Upper lobe of left lung (tissue), 6 donors: ENCODE measurements at regions not wholly inside any gene's neighbourhood (a gene's known extent, or its start where the extent isn't known, plus 50 kb on each side); places are given as distances from the start of the nearest gene placed in this dataset.

ENCODE experiments used
- ATAC-seq, 2 donors: fragments of 200-7000 bp; cut with Tn5 transposase; one replicate each; pipeline ENCODE4 v1.9.1; 2022; ENCODE audit warnings: mild to moderate bottlenecking in 2 of 2, moderate library complexity in 2 of 2; ENCODE audit not compliant: low FRiP score in 2 of 2
- DNase-seq, 2 donors: peaks; one replicate each; pipeline ENCODE4 v3.0.0-alpha.2; 2019 to 2020
- H3K27ac ChIP-seq, 4 donors: fragments of 200-600 bp; sonication (generic); one replicate each; pipeline ENCODE4 v1.5.1; 2016 to 2019
- H3K27me3 ChIP-seq, 4 donors: fragments of 200-600 bp; sonication (generic); one replicate each; pipeline ENCODE4 v1.5.1; 2017 to 2019
- H3K36me3 ChIP-seq, 4 donors: fragments of 200-600 bp; sonication (generic); one replicate each; pipeline ENCODE4 v1.5.1; 2016 to 2019
- H3K4me1 ChIP-seq, 4 donors: fragments of 200-600 bp; sonication (generic); one replicate each; pipeline ENCODE4 v1.5.1; 2018 to 2019
- H3K4me3 ChIP-seq, 4 donors: fragments of 200-600 bp; sonication (generic); one replicate each; pipeline ENCODE4 v1.5.1; 2017 to 2019; ENCODE audit warnings: mild to moderate bottlenecking in 2 of 4, moderate library complexity in 1 of 4
- H3K9me3 ChIP-seq, 4 donors: fragments of 200-600 bp; sonication (generic); one replicate each; pipeline ENCODE4 v1.5.1; 2018 to 2019
- EP300 ChIP-seq, 4 donors: sonication (generic); formaldehyde crosslinking; IDR thresholded peaks; one replicate each; pipeline ENCODE4 v1.5.1; 2017; ENCODE audit warnings: antibody characterized with exemption in 4 of 4, control low read depth in 2 of 4
- POLR2A ChIP-seq, 4 donors: fragments of 450-650 bp; IDR thresholded peaks; one replicate each; pipeline ENCODE4 v1.5.1; 2016 to 2017; ENCODE audit warnings: antibody characterized with exemption in 4 of 4, mild to moderate bottlenecking in 2 of 4
- POLR2AphosphoS5 ChIP-seq, 2 donors: sonication (generic); formaldehyde crosslinking; IDR thresholded peaks; one replicate each; pipeline ENCODE4 v1.5.1; 2017; ENCODE audit warnings: antibody characterized with exemption in 2 of 2
- WGBS, 2 donors: methylation state at CpG; one replicate each; pipeline ENCODE4 v1.1.5; 2017 to 2018; 5-methylcytosine and 5-hydroxymethylcytosine counted together
- small RNA-seq, 4 donors: library from RNA; depleted of rRNA; stranded (forward); fragments of <200 nt; gene quantifications; one replicate each; pipeline ENCODE3, GENCODE V24; 2016
- TF ChIP-seq, protein P1 (sequence below), 6 experiments: fragments of 450-650 bp in 4 of 6; fragments of 200-600 bp in 2 of 6; sonication (generic) in 2 of 6; IDR thresholded peaks; one replicate each; pipeline ENCODE4 v1.5.1; 2016 to 2019; ENCODE audit warnings: antibody characterized with exemption in 6 of 6
- donor health status: DM: no; HTN: no; CAD: no; lungs with moderate emphysema.
- donor health status: DM: no; HTN: yes; CAD: no; lungs with severe emphysema.

DNA sequence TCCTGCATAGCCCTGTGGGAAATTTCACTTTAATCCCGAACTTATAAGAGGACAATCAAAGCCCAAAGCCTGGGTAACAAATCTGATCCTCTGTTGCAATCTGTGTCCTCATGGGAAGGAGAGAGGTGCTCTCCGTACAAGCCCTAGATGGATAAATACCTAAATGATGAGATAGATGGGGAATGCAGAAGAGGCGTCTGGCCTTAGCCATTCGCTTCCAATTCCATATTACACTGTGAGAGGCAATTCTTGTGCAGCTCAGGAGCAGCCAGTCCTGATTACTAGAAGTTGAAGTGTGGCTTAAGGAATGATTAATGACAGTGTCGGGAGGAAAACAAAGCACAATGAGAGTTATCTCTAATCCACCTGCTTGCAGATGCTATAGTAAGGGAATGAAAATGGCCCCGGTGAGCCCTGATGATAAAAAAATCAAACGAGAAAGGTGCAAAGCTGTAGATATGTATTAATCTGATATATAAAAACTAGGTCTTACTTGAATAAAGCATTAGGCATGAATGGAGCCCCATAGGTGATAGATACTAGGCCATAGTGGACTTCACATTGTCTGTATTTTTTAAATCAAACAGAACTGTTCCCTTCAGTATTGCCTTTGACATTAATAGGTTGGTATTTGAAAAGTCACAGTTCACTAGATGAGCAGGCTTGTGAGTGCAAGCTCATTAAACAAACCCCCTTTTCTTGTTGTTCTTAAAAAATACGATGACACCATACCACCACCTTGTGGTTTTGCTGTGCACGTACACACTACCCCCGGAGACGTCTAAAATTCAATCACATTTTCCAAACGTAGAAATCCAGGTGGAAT, 54.2 kb upstream of the TMCO5A start:
- Histone ChIP-seq H3K27me3 (no peaks in the 10 kb centered on the region), H3K9me3 (no peaks in the 10 kb centered on the region), H3K4me3 (no peak overlapping the region), H3K27ac (no peak overlapping the region), H3K4me1 (no peaks in the 10 kb centered on the region), H3K36me3 (no peaks in the 10 kb centered on the region)
- ATAC-seq, result peak; percentile 51 to 65
- TF ChIP-seq, protein P1, sequence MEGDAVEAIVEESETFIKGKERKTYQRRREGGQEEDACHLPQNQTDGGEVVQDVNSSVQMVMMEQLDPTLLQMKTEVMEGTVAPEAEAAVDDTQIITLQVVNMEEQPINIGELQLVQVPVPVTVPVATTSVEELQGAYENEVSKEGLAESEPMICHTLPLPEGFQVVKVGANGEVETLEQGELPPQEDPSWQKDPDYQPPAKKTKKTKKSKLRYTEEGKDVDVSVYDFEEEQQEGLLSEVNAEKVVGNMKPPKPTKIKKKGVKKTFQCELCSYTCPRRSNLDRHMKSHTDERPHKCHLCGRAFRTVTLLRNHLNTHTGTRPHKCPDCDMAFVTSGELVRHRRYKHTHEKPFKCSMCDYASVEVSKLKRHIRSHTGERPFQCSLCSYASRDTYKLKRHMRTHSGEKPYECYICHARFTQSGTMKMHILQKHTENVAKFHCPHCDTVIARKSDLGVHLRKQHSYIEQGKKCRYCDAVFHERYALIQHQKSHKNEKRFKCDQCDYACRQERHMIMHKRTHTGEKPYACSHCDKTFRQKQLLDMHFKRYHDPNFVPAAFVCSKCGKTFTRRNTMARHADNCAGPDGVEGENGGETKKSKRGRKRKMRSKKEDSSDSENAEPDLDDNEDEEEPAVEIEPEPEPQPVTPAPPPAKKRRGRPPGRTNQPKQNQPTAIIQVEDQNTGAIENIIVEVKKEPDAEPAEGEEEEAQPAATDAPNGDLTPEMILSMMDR (IDR thresholded peaks at IDR 0.05), result peak; percentile 18 to 64 (median 46)
- TF ChIP-seq POLR2A (IDR thresholded peaks at IDR 0.05), result no peak
- no peak for DNase-seq
- 31 to 32% methylated on average over 12 of the region's 12 CpGs for WGBS, 2 donors

DNA sequence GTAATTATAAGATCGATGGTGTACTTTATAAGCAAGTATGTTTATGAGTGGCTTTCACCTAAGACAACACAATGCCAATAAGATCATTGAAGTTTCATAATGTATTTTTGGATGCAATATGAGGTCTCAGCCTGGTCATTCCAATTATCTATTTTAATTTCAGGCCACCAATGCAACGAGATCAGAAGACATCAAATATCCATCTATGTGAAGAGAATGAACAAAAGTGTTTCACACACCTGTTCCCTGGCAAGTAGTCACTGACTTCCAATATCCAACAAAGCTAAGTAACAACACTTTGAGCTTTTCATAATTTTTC, 53.6 kb upstream of the TMCO5A start:
- no peak for DNase-seq
- no peaks in the 10 kb centered on the region for H3K4me1 ChIP-seq
- H3K4me3 ChIP-seq, result no peak overlapping the region
- H3K27me3 ChIP-seq, result no peaks in the 10 kb centered on the region
- H3K36me3 ChIP-seq, result no peaks in the 10 kb centered on the region
- no peaks in the 10 kb centered on the region for H3K9me3 ChIP-seq
- 41 to 51% methylated on average over 2 of the region's 2 CpGs for WGBS, 2 donors
- ATAC-seq, result no peak
- TF ChIP-seq EP300 (IDR thresholded peaks at IDR 0.05), result no peak
- no peak for TF ChIP-seq POLR2AphosphoS5 (IDR thresholded peaks at IDR 0.05)
- TF ChIP-seq, protein P1 (IDR thresholded peaks at IDR 0.05), result no peak
- no peak for TF ChIP-seq POLR2A (IDR thresholded peaks at IDR 0.05)
- no peak overlapping the region for H3K27ac ChIP-seq

DNA sequence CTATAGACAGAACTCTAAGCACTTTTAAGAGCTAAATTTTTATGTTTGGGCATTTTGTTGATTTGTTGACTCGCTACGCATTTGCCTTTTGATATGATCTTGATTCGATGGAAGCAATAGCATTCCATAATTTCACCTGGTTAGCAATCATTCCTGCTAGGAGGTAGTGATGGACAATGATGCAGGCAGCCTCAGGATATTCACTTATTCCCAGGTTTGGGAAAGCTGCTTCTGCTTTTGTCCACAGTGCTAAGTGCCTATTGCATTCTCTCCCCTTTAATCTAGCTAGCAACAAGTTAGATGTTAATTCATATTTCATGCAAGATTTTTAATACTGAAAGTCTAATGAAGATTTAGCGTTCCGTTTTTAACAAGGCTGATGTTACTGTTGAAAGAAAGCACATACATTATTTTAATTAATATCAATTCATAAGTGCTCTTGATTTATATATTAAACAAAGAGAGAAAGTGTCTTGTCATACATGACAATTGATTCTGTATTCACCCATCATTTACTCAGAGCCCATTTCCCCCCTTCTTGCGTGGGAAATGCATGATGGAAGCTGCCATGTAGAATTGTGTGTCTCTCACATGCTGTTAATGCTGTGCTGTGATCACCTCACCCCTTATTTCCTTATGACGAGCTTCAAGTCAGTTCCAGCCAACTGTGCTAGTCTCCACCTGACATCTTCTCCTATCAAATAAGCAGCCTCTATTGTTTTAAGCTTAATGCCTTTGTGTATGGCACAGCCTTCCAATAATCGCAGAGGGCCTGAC, 53.0 kb upstream of the TMCO5A start:
- H3K27me3 ChIP-seq, result no peaks in the 10 kb centered on the region
- DNase-seq (no peak), ATAC-seq (no peak)
- no peaks in the 10 kb centered on the region for H3K4me1 ChIP-seq
- H3K4me3 ChIP-seq, result no peak overlapping the region
- H3K9me3 ChIP-seq, result no peaks in the 10 kb centered on the region
- H3K27ac ChIP-seq, result no peak overlapping the region
- TF ChIP-seq, protein P1 (IDR thresholded peaks at IDR 0.05), result no peak
- TF ChIP-seq POLR2A (IDR thresholded peaks at IDR 0.05), result no peak
- TF ChIP-seq POLR2AphosphoS5 (IDR thresholded peaks at IDR 0.05), result no peak
- no peak for TF ChIP-seq EP300 (IDR thresholded peaks at IDR 0.05)
- H3K36me3 ChIP-seq, result no peaks in the 10 kb centered on the region
- 81 to 83% methylated on average over 8 of the region's 8 CpGs for WGBS, 2 donors

DNA sequence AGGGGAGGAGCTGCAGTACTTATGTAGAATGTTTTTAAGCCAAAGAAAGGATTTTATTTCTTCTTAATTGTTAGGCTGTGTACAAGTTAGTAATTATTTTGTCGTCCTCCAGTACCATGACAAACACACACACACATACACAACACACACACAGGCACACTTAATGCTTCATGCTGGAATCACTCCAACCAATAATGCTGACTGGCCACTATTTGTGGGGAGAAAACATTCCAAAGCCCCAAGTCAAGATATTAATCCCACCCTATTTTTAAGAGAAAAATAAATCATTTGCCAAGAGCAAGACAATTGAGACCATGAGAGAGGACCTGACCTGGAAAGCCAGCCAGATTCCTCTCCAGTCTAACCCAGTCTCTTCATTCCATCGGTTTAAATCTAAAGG, 51.8 kb upstream of the TMCO5A start:
- Histone ChIP-seq H3K27ac (no peak overlapping the region), H3K9me3 (no peaks in the 10 kb centered on the region), H3K36me3 (no peaks in the 10 kb centered on the region), H3K4me3 (no peak overlapping the region), H3K4me1 (no peaks in the 10 kb centered on the region), H3K27me3 (no peaks in the 10 kb centered on the region)
- DNase-seq (no peak), ATAC-seq (no peak)
- TF ChIP-seq POLR2A (IDR thresholded peaks at IDR 0.05) (no peak), EP300 (IDR thresholded peaks at IDR 0.05) (no peak), POLR2AphosphoS5 (IDR thresholded peaks at IDR 0.05) (no peak)
- TF ChIP-seq, protein P1 (IDR thresholded peaks at IDR 0.05), result no peak
- WGBS, 2 donors, result 73 to 75% methylated on average over 2 of the region's 2 CpGs

Small RNA genes in the stretch of these regions (small RNA-seq; reads per million reads assigned to genes)
- gene RF00017, result 0 reads per million in 4 donors
